Astrocyte (in vitro differentiated cells and primary cell): ENCODE measurements at regions not wholly inside any gene's neighbourhood (a gene's known extent, or its start where the extent isn't known, plus 50 kb on each side); places are given as distances from the start of the nearest gene placed in this dataset.

Experiments used
- DNase-seq: peaks from one replicate; pipeline ENCODE4 v3.0.0-alpha.2; 2010; ENCODE audit warnings: low read depth
- FAIRE-seq: peaks from 2 replicates; lab custom pipeline; 2011; peaks lifted over from hg19 to GRCh38; lab: Jason Lieb, UNC
- H2AFZ ChIP-seq: 2 replicates; pipeline ENCODE4 v1.6.0; 2012; ENCODE audit warnings: low read depth, low read length, inconsistent platforms
- H3K27ac ChIP-seq: 2 replicates; pipeline ENCODE4 v1.5.1; 2011; ENCODE audit warnings: low read depth, low read length, inconsistent platforms
- H3K27me3 ChIP-seq: 2 replicates; pipeline ENCODE4 v1.6.0; 2011; ENCODE audit warnings: low read length, inconsistent platforms; ENCODE audit not compliant: insufficient read depth
- H3K36me3 ChIP-seq: 2 replicates; pipeline ENCODE4 v1.5.1; 2011; ENCODE audit warnings: low read length, inconsistent platforms; ENCODE audit not compliant: insufficient read depth
- H3K4me1 ChIP-seq: 2 replicates; pipeline ENCODE4 v1.5.1; 2011; ENCODE audit warnings: low read length, inconsistent platforms; ENCODE audit not compliant: insufficient read depth
- H3K4me2 ChIP-seq: 2 replicates; pipeline ENCODE4 v1.6.0; 2012; ENCODE audit warnings: low read length, inconsistent platforms
- H3K4me3 ChIP-seq: 2 replicates; pipeline ENCODE4 v1.5.1; 2011; ENCODE audit warnings: low read depth, mild to moderate bottlenecking, low read length, inconsistent platforms; ENCODE audit not compliant: insufficient read depth
- H3K79me2 ChIP-seq: 2 replicates; pipeline ENCODE4 v1.6.0; 2012; ENCODE audit warnings: mild to moderate bottlenecking, low read length, inconsistent platforms; ENCODE audit not compliant: insufficient read depth
- H3K9ac ChIP-seq: 2 replicates; pipeline ENCODE4 v1.6.0; 2012; ENCODE audit warnings: mild to moderate bottlenecking, low read length, inconsistent platforms
- H3K9me3 ChIP-seq: 2 replicates; pipeline ENCODE4 v1.5.1; 2012; ENCODE audit warnings: low read depth, mild to moderate bottlenecking, low read length, inconsistent platforms; ENCODE audit not compliant: insufficient read depth
- H4K20me1 ChIP-seq: 2 replicates; pipeline ENCODE4 v1.6.0; 2012; ENCODE audit warnings: low read length, inconsistent platforms; ENCODE audit not compliant: insufficient read depth
- H3K27ac Mint-ChIP-seq: one replicate; pipeline ENCODE4 v1.8.0; 2021; ENCODE audit warnings: mild to moderate bottlenecking, mixed read lengths; ENCODE audit not compliant: unreplicated experiment
- H3K27me3 Mint-ChIP-seq: one replicate; pipeline ENCODE4 v1.8.0; 2021; ENCODE audit warnings: low read depth, mixed read lengths; ENCODE audit not compliant: unreplicated experiment
- H3K36me3 Mint-ChIP-seq: one replicate; pipeline ENCODE4 v1.8.0; 2021; ENCODE audit warnings: low read depth, mixed read lengths; ENCODE audit not compliant: unreplicated experiment
- H3K4me1 Mint-ChIP-seq: one replicate; pipeline ENCODE4 v1.8.0; 2021; ENCODE audit warnings: low read depth, mixed read lengths; ENCODE audit not compliant: unreplicated experiment
- H3K4me3 Mint-ChIP-seq: one replicate; pipeline ENCODE4 v1.8.0; 2021; ENCODE audit warnings: mild to moderate bottlenecking, moderate library complexity, mixed read lengths; ENCODE audit not compliant: unreplicated experiment
- H3K9me3 Mint-ChIP-seq: one replicate; pipeline ENCODE4 v1.8.0; 2021; ENCODE audit warnings: mild to moderate bottlenecking, mixed read lengths; ENCODE audit not compliant: unreplicated experiment
- EZH2 ChIP-seq: IDR thresholded peaks from 2 replicates; pipeline ENCODE4 v1.6.1; 2012; ENCODE audit warnings: mild to moderate bottlenecking, low read length, inconsistent platforms; ENCODE audit not compliant: insufficient read depth
- TF ChIP-seq, protein P1 (sequence below): IDR thresholded peaks from 2 replicates; pipeline ENCODE4 v1.5.1; 2011; ENCODE audit warnings: low read depth, mild to moderate bottlenecking, inconsistent platforms, low read length, moderate library complexity; ENCODE audit not compliant: insufficient read depth

DNA sequence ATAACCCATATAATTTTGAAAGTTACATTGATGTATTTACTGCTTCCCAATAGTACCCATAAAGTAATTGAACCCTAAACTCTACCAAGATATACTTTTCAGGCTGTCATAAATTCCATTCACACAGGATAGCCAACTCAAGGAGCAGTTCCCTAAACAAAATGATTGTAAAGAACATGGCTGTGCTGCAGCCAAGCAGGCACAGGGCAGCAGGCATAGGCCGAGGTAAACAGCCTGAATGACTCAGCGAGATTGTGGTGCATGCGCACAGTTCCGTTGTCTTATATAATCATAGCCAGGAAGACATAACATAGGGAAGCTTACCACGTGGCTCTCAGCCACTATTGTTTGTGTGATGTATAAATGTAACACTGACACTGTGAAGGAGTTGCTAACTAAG lies 344.9 kb downstream of the FSCB start:
- H3K36me3 Mint-ChIP-seq, result no peaks in the 10 kb centered on the region
- H3K4me1 Mint-ChIP-seq, result peaks cover 10% of the 10 kb centered on the region
- Histone ChIP-seq H3K27me3 (no peaks in the 10 kb centered on the region), H3K9me3 (peaks cover 4% of the 10 kb centered on the region), H4K20me1 (no peaks in the 10 kb centered on the region), H3K36me3 (no peaks in the 10 kb centered on the region), H3K9ac (no peak overlapping the region), H3K79me2 (no peaks in the 10 kb centered on the region), H3K4me1 (no peaks in the 10 kb centered on the region), H3K4me3 (no peak overlapping the region), H2AFZ (no peak overlapping the region), H3K4me2 (no peak overlapping the region), H3K27ac (no peak overlapping the region)
- no peak for TF ChIP-seq EZH2
- TF ChIP-seq, protein P1, sequence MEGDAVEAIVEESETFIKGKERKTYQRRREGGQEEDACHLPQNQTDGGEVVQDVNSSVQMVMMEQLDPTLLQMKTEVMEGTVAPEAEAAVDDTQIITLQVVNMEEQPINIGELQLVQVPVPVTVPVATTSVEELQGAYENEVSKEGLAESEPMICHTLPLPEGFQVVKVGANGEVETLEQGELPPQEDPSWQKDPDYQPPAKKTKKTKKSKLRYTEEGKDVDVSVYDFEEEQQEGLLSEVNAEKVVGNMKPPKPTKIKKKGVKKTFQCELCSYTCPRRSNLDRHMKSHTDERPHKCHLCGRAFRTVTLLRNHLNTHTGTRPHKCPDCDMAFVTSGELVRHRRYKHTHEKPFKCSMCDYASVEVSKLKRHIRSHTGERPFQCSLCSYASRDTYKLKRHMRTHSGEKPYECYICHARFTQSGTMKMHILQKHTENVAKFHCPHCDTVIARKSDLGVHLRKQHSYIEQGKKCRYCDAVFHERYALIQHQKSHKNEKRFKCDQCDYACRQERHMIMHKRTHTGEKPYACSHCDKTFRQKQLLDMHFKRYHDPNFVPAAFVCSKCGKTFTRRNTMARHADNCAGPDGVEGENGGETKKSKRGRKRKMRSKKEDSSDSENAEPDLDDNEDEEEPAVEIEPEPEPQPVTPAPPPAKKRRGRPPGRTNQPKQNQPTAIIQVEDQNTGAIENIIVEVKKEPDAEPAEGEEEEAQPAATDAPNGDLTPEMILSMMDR, result no peak
- FAIRE-seq, result no peak
- H3K27ac Mint-ChIP-seq, result no peak overlapping the region
- no peaks in the 10 kb centered on the region for H3K9me3 Mint-ChIP-seq
- H3K4me3 Mint-ChIP-seq, result no peak overlapping the region
- H3K27me3 Mint-ChIP-seq, result no peaks in the 10 kb centered on the region
- no peak for DNase-seq

DNA sequence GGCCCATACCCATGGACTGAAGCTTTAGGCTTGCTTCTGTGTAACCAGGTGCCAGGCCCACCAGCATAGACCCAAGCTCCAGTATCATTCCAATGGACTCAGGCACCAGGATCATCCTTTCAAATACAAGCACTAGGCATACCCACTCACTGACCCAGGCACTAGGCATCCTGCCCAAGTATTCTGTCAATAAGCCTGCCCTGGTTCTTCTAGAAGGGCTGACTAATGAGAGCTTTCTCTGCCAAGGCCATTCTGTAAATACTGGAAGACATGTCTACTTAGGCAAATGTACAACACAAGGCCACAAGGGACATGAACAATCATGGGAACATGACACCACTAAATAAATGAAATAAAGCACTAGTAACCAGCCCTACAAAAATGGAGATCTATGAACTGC lies 352.2 kb downstream of the FSCB start:
- H3K27me3 Mint-ChIP-seq, result no peaks in the 10 kb centered on the region
- Histone ChIP-seq H3K79me2 (no peaks in the 10 kb centered on the region), H3K27me3 (no peaks in the 10 kb centered on the region), H3K9ac (no peak overlapping the region), H3K4me2 (no peak overlapping the region), H3K27ac (no peak overlapping the region), H3K9me3 (peaks cover 3% of the 10 kb centered on the region), H2AFZ (no peak overlapping the region), H3K4me1 (no peaks in the 10 kb centered on the region), H3K4me3 (no peak overlapping the region), H3K36me3 (no peaks in the 10 kb centered on the region), H4K20me1 (no peaks in the 10 kb centered on the region)
- no peak overlapping the region for H3K27ac Mint-ChIP-seq
- no peak overlapping the region for H3K4me3 Mint-ChIP-seq
- peaks cover 5% of the 10 kb centered on the region for H3K9me3 Mint-ChIP-seq
- TF ChIP-seq, protein P1, result no peak
- no peak for TF ChIP-seq EZH2
- no peaks in the 10 kb centered on the region for H3K36me3 Mint-ChIP-seq
- no peaks in the 10 kb centered on the region for H3K4me1 Mint-ChIP-seq
- FAIRE-seq (no peak), DNase-seq (no peak)

DNA sequence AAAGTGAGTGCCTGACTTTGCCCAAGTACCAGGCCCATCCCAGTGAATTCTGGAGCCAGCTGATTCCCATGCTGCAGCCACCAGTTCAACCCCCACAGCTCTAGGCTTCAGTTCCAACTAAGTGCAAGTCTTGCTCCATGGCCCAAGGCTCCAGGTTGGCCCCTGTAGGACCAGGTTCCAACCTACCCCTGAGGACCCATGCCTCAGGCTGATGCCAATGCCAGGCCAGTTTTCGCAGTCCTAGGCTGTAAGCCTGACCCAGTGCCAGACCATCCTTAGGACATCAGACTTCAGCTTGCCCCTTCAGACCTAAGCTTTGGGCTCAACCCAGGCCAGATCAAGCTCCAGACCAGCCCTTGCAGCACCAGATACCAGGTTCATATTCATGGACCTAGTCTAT lies 352.6 kb downstream of the FSCB start:
- Mint-ChIP-seq H3K4me3 (no peak overlapping the region), H3K4me1 (no peaks in the 10 kb centered on the region)

More for the DNA sequence above, 352.6 kb downstream of the FSCB start:
- Mint-ChIP-seq H3K27ac (no peak overlapping the region), H3K27me3 (no peaks in the 10 kb centered on the region), H3K36me3 (no peaks in the 10 kb centered on the region), H3K9me3 (peaks cover 5% of the 10 kb centered on the region)
- TF ChIP-seq, protein P1, result no peak
- TF ChIP-seq EZH2, result no peak
- Histone ChIP-seq H3K79me2 (no peaks in the 10 kb centered on the region), H3K27ac (no peak overlapping the region), H2AFZ (no peak overlapping the region), H3K36me3 (no peaks in the 10 kb centered on the region), H3K9me3 (peaks cover 3% of the 10 kb centered on the region), H3K9ac (no peak overlapping the region), H3K27me3 (no peaks in the 10 kb centered on the region), H3K4me2 (no peak overlapping the region), H3K4me1 (no peaks in the 10 kb centered on the region), H4K20me1 (no peaks in the 10 kb centered on the region), H3K4me3 (no peak overlapping the region)
- no peak for DNase-seq
- FAIRE-seq, result no peak
